ENCODE measurements at regions not wholly inside any gene's neighbourhood (a gene's known extent, or its start where the extent isn't known, plus 50 kb on each side); places are given as distances from the start of the nearest gene placed in this dataset.

GRCh38 chr5:13328316-13328715 lies 616.2 kb downstream of the DNAH5 start:
- no peak for DNase-seq

- DNase-seq: no peak
These were observed 618.7 kb downstream of the DNAH5 start for GRCh38 chr5:13325765-13326164.

GRCh38 chr5:13322769-13323168 lies 621.7 kb downstream of the DNAH5 start:
- DNase-seq: no peak

GRCh38 chr5:13317654-13318053 lies 626.8 kb downstream of the DNAH5 start:
- no peak for DNase-seq

GRCh38 chr5:13316176-13316575 lies 628.3 kb downstream of the DNAH5 start:
- DNase-seq: no peak

GRCh38 chr5:13307480-13307879 lies 637.0 kb downstream of the DNAH5 start:
- no peak for DNase-seq

GRCh38 chr5:13303445-13303844 lies 641.0 kb downstream of the DNAH5 start:
- no peak for DNase-seq

- DNase-seq: no peak
These were observed 665.7 kb downstream of the DNAH5 start for GRCh38 chr5:13278811-13279210.

- no peak for DNase-seq
These were observed 666.3 kb downstream of the DNAH5 start for GRCh38 chr5:13278148-13278547.

GRCh38 chr5:13276156-13276555 lies 668.3 kb downstream of the DNAH5 start:
- no peak for DNase-seq

- no peak for DNase-seq
These were observed 680.8 kb downstream of the DNAH5 start for GRCh38 chr5:13263701-13264100.

- no peak for DNase-seq
These were observed 691.4 kb downstream of the DNAH5 start for GRCh38 chr5:13253111-13253510.

- DNase-seq: no peak
These were observed 691.8 kb downstream of the DNAH5 start for GRCh38 chr5:13252699-13253098.

- no peak for DNase-seq
These were observed 692.7 kb downstream of the DNAH5 start for GRCh38 chr5:13251623-13252376.

GRCh38 chr5:13250464-13251291 lies 693.8 kb downstream of the DNAH5 start:
- no peak for DNase-seq

- DNase-seq: no peak
These were observed 694.6 kb downstream of the DNAH5 start for GRCh38 chr5:13249854-13250253.

- no peak for DNase-seq
These were observed 696.2 kb downstream of the DNAH5 start for GRCh38 chr5:13248253-13248652.

GRCh38 chr5:13246053-13246452 lies 698.4 kb downstream of the DNAH5 start:
- no peak for DNase-seq

- no peak for DNase-seq
These were observed 700.3 kb downstream of the DNAH5 start for GRCh38 chr5:13244151-13244550.

- no peak for DNase-seq
These were observed 717.0 kb downstream of the DNAH5 start for GRCh38 chr5:13227513-13227912.

- DNase-seq: no peak
These were observed 726.0 kb downstream of the DNAH5 start for GRCh38 chr5:13218518-13218917.

GRCh38 chr5:13217636-13218035 lies 726.9 kb downstream of the DNAH5 start:
- DNase-seq: no peak

- DNase-seq: no peak
These were observed 728.7 kb downstream of the DNAH5 start for GRCh38 chr5:13215806-13216205.

GRCh38 chr5:13215370-13215769 lies 729.1 kb downstream of the DNAH5 start:
- no peak for DNase-seq

All from NCI-H345 (cell line).